ENCODE measurements at regions not wholly inside any gene's neighbourhood (a gene's known extent, or its start where the extent isn't known, plus 50 kb on each side); places are given as distances from the start of the nearest gene placed in this dataset.

DNA sequence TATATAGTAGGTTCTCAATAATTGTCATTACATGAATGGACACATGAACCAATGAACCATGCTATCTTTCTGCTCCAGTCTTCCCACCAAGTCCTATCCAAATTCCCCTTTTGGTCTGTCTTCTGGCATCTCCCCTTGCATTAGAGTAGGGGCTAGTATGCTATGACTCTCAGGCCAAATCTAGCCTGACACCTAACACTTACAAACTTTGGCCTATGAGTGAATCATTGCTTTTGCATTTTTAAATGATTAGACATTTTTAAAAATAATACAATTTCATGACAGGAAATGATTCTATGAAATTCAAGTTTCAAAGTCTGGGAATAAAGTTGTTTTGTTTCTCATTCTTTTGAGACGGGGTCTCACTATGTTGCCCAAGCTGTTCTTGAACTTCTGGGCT, 102.5 kb upstream of the MAF start:
- TF ChIP-seq, protein P1, sequence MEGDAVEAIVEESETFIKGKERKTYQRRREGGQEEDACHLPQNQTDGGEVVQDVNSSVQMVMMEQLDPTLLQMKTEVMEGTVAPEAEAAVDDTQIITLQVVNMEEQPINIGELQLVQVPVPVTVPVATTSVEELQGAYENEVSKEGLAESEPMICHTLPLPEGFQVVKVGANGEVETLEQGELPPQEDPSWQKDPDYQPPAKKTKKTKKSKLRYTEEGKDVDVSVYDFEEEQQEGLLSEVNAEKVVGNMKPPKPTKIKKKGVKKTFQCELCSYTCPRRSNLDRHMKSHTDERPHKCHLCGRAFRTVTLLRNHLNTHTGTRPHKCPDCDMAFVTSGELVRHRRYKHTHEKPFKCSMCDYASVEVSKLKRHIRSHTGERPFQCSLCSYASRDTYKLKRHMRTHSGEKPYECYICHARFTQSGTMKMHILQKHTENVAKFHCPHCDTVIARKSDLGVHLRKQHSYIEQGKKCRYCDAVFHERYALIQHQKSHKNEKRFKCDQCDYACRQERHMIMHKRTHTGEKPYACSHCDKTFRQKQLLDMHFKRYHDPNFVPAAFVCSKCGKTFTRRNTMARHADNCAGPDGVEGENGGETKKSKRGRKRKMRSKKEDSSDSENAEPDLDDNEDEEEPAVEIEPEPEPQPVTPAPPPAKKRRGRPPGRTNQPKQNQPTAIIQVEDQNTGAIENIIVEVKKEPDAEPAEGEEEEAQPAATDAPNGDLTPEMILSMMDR (conservative IDR thresholded peaks at IDR 0.05; ENCODE audit: low read depth, low read length) = no peak
- no peak for TF ChIP-seq EZH2 (IDR thresholded peaks at IDR 0.05; ENCODE audit: low read length, unreplicated experiment)

Data from PC-3 (cell line).